Activated B cell treated with CpG ODN at 0.5 μM for 24 hours (primary cell): ENCODE measurements at regions not wholly inside any gene's neighbourhood (a gene's known extent, or its start where the extent isn't known, plus 50 kb on each side); places are given as distances from the start of the nearest gene placed in this dataset.

ENCODE experiments used
- ATAC-seq: fragments of 200-7000 bp; cut with Tn5 transposase; one replicate; pipeline ENCODE4 v1.10.0; 2021; ENCODE audit warnings: low read depth, mild to moderate bottlenecking, moderate library complexity
- CTCF ChIA-PET: fragments of 350-600 bp; sonication (Branson Sonifier 250); formaldehyde crosslinking; loops from one replicate; lab custom pipeline; 2021; ENCODE audit warnings: antibody characterized with exemption; lab: Charles Lee
- POLR2A ChIA-PET: fragments of 350-600 bp; sonication (Branson Sonifier 250); formaldehyde crosslinking; loops from one replicate; lab custom pipeline; 2021; ENCODE audit warnings: antibody characterized with exemption; lab: Charles Lee
- DNase-seq: peaks from one replicate; pipeline ENCODE4 v3.0.0; 2022
- H3K27ac Mint-ChIP-seq: one replicate; pipeline ENCODE4 v1.8.0; 2020; ENCODE audit warnings: mixed read lengths
- H3K27me3 Mint-ChIP-seq: one replicate; pipeline ENCODE4 v1.8.0; 2021; ENCODE audit warnings: mixed read lengths
- H3K36me3 Mint-ChIP-seq: one replicate; pipeline ENCODE4 v1.8.0; 2021; ENCODE audit warnings: low read depth, mixed read lengths
- H3K4me1 Mint-ChIP-seq: one replicate; pipeline ENCODE4 v1.8.0; 2021; ENCODE audit warnings: mixed read lengths
- H3K4me3 Mint-ChIP-seq: one replicate; pipeline ENCODE4 v1.8.0; 2020; ENCODE audit warnings: mild to moderate bottlenecking, mixed read lengths
- H3K9me3 Mint-ChIP-seq: one replicate; pipeline ENCODE4 v1.8.0; 2020; ENCODE audit warnings: mixed read lengths
- CTCF ChIP-seq: fragments of 200-600 bp; IDR thresholded peaks from one replicate; pipeline ENCODE4 v1.8.0; 2022; ENCODE audit warnings: antibody characterized with exemption, mild to moderate bottlenecking
- intact Hi-C: fragments of 100-400 bp; cut with micrococcal nuclease; formaldehyde crosslinking; loops from one replicate; pipeline ENCODE4 v1.15.1; 2024

- DNase-seq (no peak), ATAC-seq (no peak)
- Mint-ChIP-seq H3K27me3 (no peaks in the 10 kb centered on the region), H3K27ac (no peak overlapping the region), H3K4me1 (no peaks in the 10 kb centered on the region), H3K4me3 (no peak overlapping the region), H3K36me3 (no peaks in the 10 kb centered on the region), H3K9me3 (peaks cover 23% of the 10 kb centered on the region)
- no peak for TF ChIP-seq CTCF
- POLR2A ChIA-PET, result no interaction called here
- CTCF ChIA-PET, result no interaction called here
- intact Hi-C loops, result no loop called here
Observed at GRCh38 chr10:84026821-84027257, 112.5 kb upstream of the GHITM start.

DNA sequence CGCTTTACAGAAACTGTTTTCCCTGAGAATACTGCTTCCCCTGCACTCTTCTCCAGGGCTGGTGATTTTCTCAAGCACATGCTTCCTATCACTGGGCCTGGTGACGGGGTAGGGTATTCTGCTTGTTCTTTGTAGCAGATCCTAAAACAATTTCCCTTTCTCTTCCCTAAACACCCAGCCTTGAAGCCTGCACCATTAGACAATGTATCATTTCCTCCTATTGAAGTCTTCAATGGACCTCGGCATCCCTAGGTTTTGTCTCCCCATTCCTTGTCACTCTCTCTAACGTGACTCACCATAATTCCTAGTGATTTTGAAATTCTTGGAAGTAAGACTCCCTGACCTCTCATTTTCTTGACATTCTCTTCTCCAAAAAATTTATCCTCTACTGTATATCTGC, 109.5 kb upstream of the GHITM start:
- Mint-ChIP-seq H3K9me3 (peaks cover 6% of the 10 kb centered on the region), H3K4me3 (no peak overlapping the region), H3K4me1 (no peaks in the 10 kb centered on the region), H3K36me3 (no peaks in the 10 kb centered on the region), H3K27me3 (no peaks in the 10 kb centered on the region), H3K27ac (no peak overlapping the region)
- ChIA-PET CTCF (no interaction called here), POLR2A (no interaction called here)
- no peak for TF ChIP-seq CTCF
- no peak for ATAC-seq
- intact Hi-C loops, result no loop called here
- DNase-seq, result no peak

- ATAC-seq, result no peak
- CTCF ChIA-PET, result no interaction called here
- Mint-ChIP-seq H3K4me1 (no peaks in the 10 kb centered on the region), H3K27ac (no peak overlapping the region), H3K9me3 (no peaks in the 10 kb centered on the region), H3K27me3 (peaks cover 9% of the 10 kb centered on the region), H3K4me3 (no peak overlapping the region), H3K36me3 (no peaks in the 10 kb centered on the region)
- no peak for DNase-seq
- intact Hi-C loops, result no loop called here
- POLR2A ChIA-PET, result no interaction called here
- TF ChIP-seq CTCF, result no peak
Observed at GRCh38 chr10:84038035-84038434, 101.3 kb upstream of the GHITM start.

DNA sequence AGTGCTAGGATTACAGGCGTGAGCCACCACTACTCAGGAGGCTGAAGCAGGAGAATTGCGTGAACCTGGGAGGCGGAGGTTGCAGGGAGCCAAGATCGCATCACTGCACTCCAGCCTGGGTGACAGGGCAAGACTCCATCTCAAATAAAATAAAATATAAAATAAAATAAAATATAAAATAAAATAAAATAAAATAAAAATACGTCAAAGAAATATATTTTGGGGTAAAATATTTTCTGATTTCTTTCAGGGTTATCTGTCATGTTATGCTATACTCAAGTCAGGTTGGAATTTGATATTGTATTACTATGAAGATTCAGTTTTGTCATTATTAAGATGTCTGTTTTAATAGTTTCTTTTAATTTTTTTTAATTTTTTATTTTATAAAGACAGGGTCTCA, 99.4 kb upstream of the GHITM start:
- no peaks in the 10 kb centered on the region for H3K9me3 Mint-ChIP-seq
- H3K4me1 Mint-ChIP-seq, result no peaks in the 10 kb centered on the region
- DNase-seq (no peak), ATAC-seq (no peak)
- ChIA-PET CTCF (no interaction called here), POLR2A (no interaction called here)
- peaks cover 9% of the 10 kb centered on the region for H3K27me3 Mint-ChIP-seq
- no peak overlapping the region for H3K27ac Mint-ChIP-seq
- TF ChIP-seq CTCF, result no peak
- H3K36me3 Mint-ChIP-seq, result no peaks in the 10 kb centered on the region
- intact Hi-C loops, result no loop called here
- no peak overlapping the region for H3K4me3 Mint-ChIP-seq

DNA sequence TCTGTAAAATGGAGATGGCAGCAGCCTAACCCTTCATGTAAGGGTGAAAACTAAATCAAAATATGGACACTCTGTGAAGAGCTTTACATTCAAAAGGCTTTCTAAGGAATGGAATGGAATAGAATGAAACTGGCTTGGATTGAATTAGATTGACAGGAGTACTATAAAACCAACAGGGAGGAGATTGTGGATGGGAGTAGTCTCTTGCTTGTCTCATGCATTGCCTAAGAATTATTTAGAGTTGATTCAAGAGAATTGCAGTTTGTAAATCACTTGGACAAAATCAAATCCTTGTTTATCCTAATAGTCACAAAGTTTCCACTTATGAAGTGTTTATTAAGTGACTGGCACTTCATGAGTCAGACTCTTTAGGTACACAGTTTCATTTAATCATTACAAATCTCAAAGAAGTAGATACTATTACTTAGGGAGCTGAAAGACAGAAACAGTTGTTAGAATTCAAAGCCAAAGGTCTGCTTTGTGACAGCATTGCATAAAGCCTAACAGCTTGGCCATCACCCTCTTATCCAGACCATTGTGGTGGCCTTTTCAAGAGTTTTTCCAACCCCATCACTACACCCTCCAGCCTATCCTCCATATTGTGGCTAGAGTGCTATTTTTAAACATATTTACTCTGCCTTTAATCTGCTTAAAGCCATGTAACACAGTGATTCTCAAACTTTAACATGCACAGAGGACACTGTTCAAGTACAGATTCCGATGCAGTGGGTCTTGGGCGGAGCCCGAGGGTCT, 91.9 kb upstream of the GHITM start:
- DNase-seq (no peak), ATAC-seq (no peak)
- Mint-ChIP-seq H3K27me3 (no peaks in the 10 kb centered on the region), H3K9me3 (peaks cover 12% of the 10 kb centered on the region), H3K27ac (no peak overlapping the region), H3K4me1 (no peaks in the 10 kb centered on the region), H3K36me3 (no peaks in the 10 kb centered on the region), H3K4me3 (no peak overlapping the region)
- intact Hi-C loops, result no loop called here
- ChIA-PET CTCF (no interaction called here), POLR2A (no interaction called here)
- no peak for TF ChIP-seq CTCF
